Liver (tissue), 8 donors: ENCODE measurements at regions not wholly inside any gene's neighbourhood (a gene's known extent, or its start where the extent isn't known, plus 50 kb on each side); places are given as distances from the start of the nearest gene placed in this dataset.

Experiments
- DNase-seq: peaks from one replicate; pipeline ENCODE4 v3.0.0-alpha.2; 2017; ENCODE audit warnings: low spot score
- H3K27ac ChIP-seq, 2 donors: one replicate each; pipeline ENCODE4 v1.7.0; 2013; ENCODE audit warnings: inconsistent platforms in 2 of 2, low read length in 2 of 2, control low read depth in 1 of 2, low read depth in 1 of 2, mild to moderate bottlenecking in 1 of 2
- H3K27me3 ChIP-seq, 4 donors: one replicate each; pipeline versions ENCODE4 v1.6.1 to v1.7.0; 2013; ENCODE audit warnings: low read length in 3 of 4, inconsistent platforms in 1 of 4, mild to moderate bottlenecking in 1 of 4, moderate library complexity in 1 of 4; ENCODE audit not compliant: control insufficient read depth in 4 of 4, insufficient read depth in 4 of 4
- H3K36me3 ChIP-seq, 4 donors: one replicate each; pipeline versions ENCODE4 v1.6.1 to v1.7.0; 2013; ENCODE audit warnings: low read length in 3 of 4, mild to moderate bottlenecking in 3 of 4, low read depth in 1 of 4, moderate library complexity in 1 of 4; ENCODE audit not compliant: control insufficient read depth in 4 of 4, insufficient read depth in 3 of 4
- H3K4me1 ChIP-seq, 4 donors: one replicate each; pipeline versions ENCODE4 v1.6.1 to v1.7.0; 2013; ENCODE audit warnings: low read length in 3 of 4, mild to moderate bottlenecking in 3 of 4, moderate library complexity in 1 of 4; ENCODE audit not compliant: control insufficient read depth in 4 of 4, insufficient read depth in 4 of 4
- H3K4me3 ChIP-seq, 3 donors: one replicate each; pipeline versions ENCODE4 v1.6.1 to v1.7.0; 2013; ENCODE audit warnings: low read length in 3 of 3, control low read depth in 1 of 3, low read depth in 1 of 3, mild to moderate bottlenecking in 1 of 3
- H3K9ac ChIP-seq, 2 donors: one replicate each; pipeline ENCODE4 v1.7.0; 2013; ENCODE audit warnings: low read length in 2 of 2, mild to moderate bottlenecking in 2 of 2, moderate library complexity in 2 of 2, control low read depth in 1 of 2, low read depth in 1 of 2
- H3K9me3 ChIP-seq, 4 donors: one replicate each; pipeline versions ENCODE4 v1.6.1 to v1.7.0; 2013; ENCODE audit warnings: low read length in 3 of 4; ENCODE audit not compliant: control insufficient read depth in 4 of 4
- ATF3 ChIP-seq: IDR thresholded peaks from 2 replicates; pipeline ENCODE4 v1.6.1; 2016; ENCODE audit warnings: antibody characterized with exemption
- CTCF ChIP-seq: fragments of 150-350 bp; IDR thresholded peaks from 2 replicates; pipeline ENCODE4 v1.5.1; 2017; ENCODE audit warnings: improper control_type of control experiment, low read depth, low read length; ENCODE audit not compliant: missing input control
- EGR1 ChIP-seq, 2 donors: IDR thresholded peaks; 2 replicates each; pipeline ENCODE4 v1.6.1; 2016 to 2018; ENCODE audit warnings: antibody characterized with exemption in 2 of 2, low read depth in 2 of 2
- FOXA1 ChIP-seq: IDR thresholded peaks from 2 replicates; pipeline ENCODE4 v1.6.1; 2016; ENCODE audit warnings: antibody characterized with exemption
- FOXA2 ChIP-seq: IDR thresholded peaks from 2 replicates; pipeline ENCODE4 v1.6.1; 2016; ENCODE audit warnings: antibody characterized with exemption
- GABPA ChIP-seq, 2 donors: IDR thresholded peaks in 1 of 2; conservative IDR thresholded peaks in 1 of 2; 2 replicates each; pipeline ENCODE4 v1.6.1; 2016; ENCODE audit warnings: antibody characterized with exemption in 2 of 2, mild to moderate bottlenecking in 1 of 2, moderate library complexity in 1 of 2
- HNF4A ChIP-seq, 2 donors: conservative IDR thresholded peaks; 2 replicates each; pipeline ENCODE4 v1.6.1; 2016; ENCODE audit warnings: antibody characterized with exemption in 2 of 2, mild to moderate bottlenecking in 2 of 2
- HNF4G ChIP-seq: IDR thresholded peaks from 2 replicates; pipeline ENCODE4 v1.6.1; 2016; ENCODE audit warnings: antibody characterized with exemption
- JUND ChIP-seq, 2 donors: IDR thresholded peaks; 2 replicates each; pipeline ENCODE4 v1.6.1; 2016; ENCODE audit warnings: antibody characterized with exemption in 2 of 2
- MAX ChIP-seq: IDR thresholded peaks from 2 replicates; pipeline ENCODE4 v1.6.1; 2016; ENCODE audit warnings: antibody characterized with exemption
- NR2F2 ChIP-seq: IDR thresholded peaks from 2 replicates; pipeline ENCODE4 v1.6.1; 2016; ENCODE audit warnings: antibody characterized with exemption
- RAD21 ChIP-seq, 2 donors: IDR thresholded peaks; 2 replicates each; pipeline ENCODE4 v1.6.1; 2016; ENCODE audit warnings: antibody characterized with exemption in 2 of 2, mild to moderate bottlenecking in 2 of 2
- RXRA ChIP-seq, 2 donors: IDR thresholded peaks; 2 replicates each; pipeline ENCODE4 v1.6.1; 2017 to 2018; ENCODE audit warnings: antibody characterized with exemption in 2 of 2, mild to moderate bottlenecking in 1 of 2
- SP1 ChIP-seq: IDR thresholded peaks from 2 replicates; pipeline ENCODE4 v1.6.1; 2018; ENCODE audit warnings: antibody characterized with exemption, mild to moderate bottlenecking
- TAF1 ChIP-seq: conservative IDR thresholded peaks from 2 replicates; pipeline ENCODE4 v1.6.1; 2016; ENCODE audit warnings: antibody characterized with exemption, mild to moderate bottlenecking
- YY1 ChIP-seq: IDR thresholded peaks from 2 replicates; pipeline ENCODE4 v1.6.1; 2016; ENCODE audit warnings: antibody characterized with exemption, mild to moderate bottlenecking
- WGBS: extraction: QIAGEN DNeasy Blood & Tissue Kit; methylation state at CpG from one replicate; pipeline ENCODE4 v1.1.7; 2013; 5-methylcytosine and 5-hydroxymethylcytosine counted together
- TF ChIP-seq, protein P1 (sequence below): IDR thresholded peaks from 2 replicates; pipeline ENCODE4 v1.6.1; 2016; ENCODE audit warnings: antibody characterized with exemption
- TF ChIP-seq, protein P2 (sequence below): IDR thresholded peaks from 2 replicates; pipeline ENCODE4 v1.6.1; 2016; ENCODE audit warnings: antibody characterized with exemption, mild to moderate bottlenecking
- donor health status: healthy.
- donor health status: healthy.
- donor health status: healthy.
- donor health status: healthy.
- donor health status: healthy.

DNA sequence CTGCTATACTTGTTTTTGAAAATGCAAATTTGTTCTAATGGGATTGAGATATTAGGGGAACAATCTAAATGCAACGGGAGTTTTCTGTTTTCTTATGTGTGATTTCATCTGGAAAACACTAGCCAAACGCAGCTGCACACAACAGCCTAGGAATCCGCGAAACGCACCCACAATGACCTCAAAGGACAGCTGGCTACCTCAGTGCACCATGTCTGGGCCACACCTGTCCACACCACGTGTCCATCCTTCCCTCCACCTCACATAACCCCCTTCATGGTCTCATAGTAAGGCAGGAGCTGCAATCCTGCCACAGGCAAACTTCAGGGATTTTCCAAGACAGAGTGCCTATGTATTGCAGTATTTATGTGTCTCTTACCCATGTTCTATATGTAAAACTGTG lies 382.5 kb upstream of the PRKCQ start:
- TF ChIP-seq RXRA (IDR thresholded peaks at IDR 0.05) (no peak), MAX (no peak), FOXA2 (no peak), EGR1 (IDR thresholded peaks at IDR 0.05; ENCODE audit: low read depth in 2 of 2) (no peak), RAD21 (IDR thresholded peaks at IDR 0.05) (no peak), SP1 (no peak), CTCF (no peak), GABPA (IDR thresholded peaks at IDR 0.05 in 1 of 2, conservative IDR thresholded peaks at IDR 0.05 in 1 of 2) (no peak), YY1 (no peak), HNF4A (conservative IDR thresholded peaks at IDR 0.05) (no peak), FOXA1 (no peak), NR2F2 (no peak), ATF3 (no peak), JUND (IDR thresholded peaks at IDR 0.05) (no peak), TAF1 (no peak), HNF4G (no peak)
- TF ChIP-seq, protein P1, sequence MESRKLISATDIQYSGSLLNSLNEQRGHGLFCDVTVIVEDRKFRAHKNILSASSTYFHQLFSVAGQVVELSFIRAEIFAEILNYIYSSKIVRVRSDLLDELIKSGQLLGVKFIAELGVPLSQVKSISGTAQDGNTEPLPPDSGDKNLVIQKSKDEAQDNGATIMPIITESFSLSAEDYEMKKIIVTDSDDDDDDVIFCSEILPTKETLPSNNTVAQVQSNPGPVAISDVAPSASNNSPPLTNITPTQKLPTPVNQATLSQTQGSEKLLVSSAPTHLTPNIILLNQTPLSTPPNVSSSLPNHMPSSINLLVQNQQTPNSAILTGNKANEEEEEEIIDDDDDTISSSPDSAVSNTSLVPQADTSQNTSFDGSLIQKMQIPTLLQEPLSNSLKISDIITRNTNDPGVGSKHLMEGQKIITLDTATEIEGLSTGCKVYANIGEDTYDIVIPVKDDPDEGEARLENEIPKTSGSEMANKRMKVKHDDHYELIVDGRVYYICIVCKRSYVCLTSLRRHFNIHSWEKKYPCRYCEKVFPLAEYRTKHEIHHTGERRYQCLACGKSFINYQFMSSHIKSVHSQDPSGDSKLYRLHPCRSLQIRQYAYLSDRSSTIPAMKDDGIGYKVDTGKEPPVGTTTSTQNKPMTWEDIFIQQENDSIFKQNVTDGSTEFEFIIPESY: no peak
- TF ChIP-seq, protein P2, sequence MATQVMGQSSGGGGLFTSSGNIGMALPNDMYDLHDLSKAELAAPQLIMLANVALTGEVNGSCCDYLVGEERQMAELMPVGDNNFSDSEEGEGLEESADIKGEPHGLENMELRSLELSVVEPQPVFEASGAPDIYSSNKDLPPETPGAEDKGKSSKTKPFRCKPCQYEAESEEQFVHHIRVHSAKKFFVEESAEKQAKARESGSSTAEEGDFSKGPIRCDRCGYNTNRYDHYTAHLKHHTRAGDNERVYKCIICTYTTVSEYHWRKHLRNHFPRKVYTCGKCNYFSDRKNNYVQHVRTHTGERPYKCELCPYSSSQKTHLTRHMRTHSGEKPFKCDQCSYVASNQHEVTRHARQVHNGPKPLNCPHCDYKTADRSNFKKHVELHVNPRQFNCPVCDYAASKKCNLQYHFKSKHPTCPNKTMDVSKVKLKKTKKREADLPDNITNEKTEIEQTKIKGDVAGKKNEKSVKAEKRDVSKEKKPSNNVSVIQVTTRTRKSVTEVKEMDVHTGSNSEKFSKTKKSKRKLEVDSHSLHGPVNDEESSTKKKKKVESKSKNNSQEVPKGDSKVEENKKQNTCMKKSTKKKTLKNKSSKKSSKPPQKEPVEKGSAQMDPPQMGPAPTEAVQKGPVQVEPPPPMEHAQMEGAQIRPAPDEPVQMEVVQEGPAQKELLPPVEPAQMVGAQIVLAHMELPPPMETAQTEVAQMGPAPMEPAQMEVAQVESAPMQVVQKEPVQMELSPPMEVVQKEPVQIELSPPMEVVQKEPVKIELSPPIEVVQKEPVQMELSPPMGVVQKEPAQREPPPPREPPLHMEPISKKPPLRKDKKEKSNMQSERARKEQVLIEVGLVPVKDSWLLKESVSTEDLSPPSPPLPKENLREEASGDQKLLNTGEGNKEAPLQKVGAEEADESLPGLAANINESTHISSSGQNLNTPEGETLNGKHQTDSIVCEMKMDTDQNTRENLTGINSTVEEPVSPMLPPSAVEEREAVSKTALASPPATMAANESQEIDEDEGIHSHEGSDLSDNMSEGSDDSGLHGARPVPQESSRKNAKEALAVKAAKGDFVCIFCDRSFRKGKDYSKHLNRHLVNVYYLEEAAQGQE: no peak
- WGBS: 76% methylated on average over 6 of the region's 6 CpGs
- Histone ChIP-seq H3K36me3 (no peaks in the 10 kb centered on the region), H3K4me1 (no peaks in the 10 kb centered on the region), H3K27ac (no peak overlapping the region), H3K27me3 (peaks cover 0 to 3% (median 0%) of the 10 kb centered on the region in 4 donors), H3K9ac (no peak overlapping the region), H3K9me3 (peaks cover 0 to 3% (median 1%) of the 10 kb centered on the region in 4 donors), H3K4me3 (no peak overlapping the region)
- DNase-seq: no peak
